ENCODE measurements at regions not wholly inside any gene's neighbourhood (a gene's known extent, or its start where the extent isn't known, plus 50 kb on each side); places are given as distances from the start of the nearest gene placed in this dataset.

DNA sequence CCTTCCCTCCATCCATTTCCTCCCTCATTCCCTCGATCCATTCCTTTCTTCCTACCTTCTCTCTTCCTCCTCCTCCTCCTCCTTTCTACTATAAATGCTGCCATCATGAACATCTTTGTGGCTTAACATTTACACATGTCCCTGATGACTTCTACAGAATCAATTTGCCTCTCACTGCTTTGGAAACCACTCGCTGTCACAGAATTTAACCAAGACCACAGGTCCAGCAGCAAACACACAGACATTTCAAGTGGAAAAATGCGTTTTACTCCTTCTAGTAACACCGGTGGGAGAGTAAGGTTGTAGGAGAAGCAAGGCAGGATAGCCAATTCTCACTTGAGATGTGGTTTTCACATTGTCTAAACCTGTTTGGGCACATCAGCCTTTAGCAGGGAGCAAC is 101.4 kb upstream of the LRIG1 start (continued):
- no peak for TF ChIP-seq RAD21 (IDR thresholded peaks at IDR 0.05)

- Histone ChIP-seq H3K4me1 (ENCODE audit: control insufficient read depth in 4 of 4, insufficient read depth in 4 of 4, low read length in 3 of 4) (peaks cover 0 to 12% (median 4%) of the 10 kb centered on the region in 4 donors), H3K27ac (ENCODE audit: low read depth in 1 of 2, low read length in 2 of 2) (no peak overlapping the region), H3K4me3 (ENCODE audit: low read depth in 1 of 3, low read length in 3 of 3) (no peak overlapping the region), H3K36me3 (ENCODE audit: control insufficient read depth in 4 of 4, insufficient read depth in 3 of 4, low read depth in 1 of 4, low read length in 3 of 4) (no peaks in the 10 kb centered on the region), H3K9ac (ENCODE audit: low read depth in 1 of 2, low read length in 2 of 2) (no peak overlapping the region), H3K27me3 (ENCODE audit: control insufficient read depth in 4 of 4, insufficient read depth in 4 of 4, low read length in 3 of 4) (no peaks in the 10 kb centered on the region), H3K9me3 (ENCODE audit: control insufficient read depth in 4 of 4, low read length in 3 of 4) (no peaks in the 10 kb centered on the region)
- DNase-seq (ENCODE audit: low spot score), result no peak
- whole genome bisulfite sequencing, result 81% methylated on average over 5 of the region's 5 CpGs
- TF ChIP-seq ZBTB33 (IDR thresholded peaks at IDR 0.05) (no peak), YY1 (IDR thresholded peaks at IDR 0.05) (no peak), GABPA (IDR thresholded peaks at IDR 0.05 in 1 of 2, conservative IDR thresholded peaks at IDR 0.05 in 1 of 2) (no peak)
Observed at GRCh38 chr3:66602691-66603090, 101.9 kb upstream of the LRIG1 start.

- no peak for DNase-seq (ENCODE audit: low spot score)
- Histone ChIP-seq H3K9me3 (ENCODE audit: control insufficient read depth in 4 of 4, low read length in 3 of 4) (no peaks in the 10 kb centered on the region), H3K36me3 (ENCODE audit: control insufficient read depth in 4 of 4, insufficient read depth in 3 of 4, low read depth in 1 of 4, low read length in 3 of 4) (no peaks in the 10 kb centered on the region), H3K27ac (ENCODE audit: low read depth in 1 of 2, low read length in 2 of 2) (no peak overlapping the region), H3K4me3 (ENCODE audit: low read depth in 1 of 3, low read length in 3 of 3) (no peak overlapping the region), H3K9ac (ENCODE audit: low read depth in 1 of 2, low read length in 2 of 2) (no peak overlapping the region), H3K4me1 (ENCODE audit: control insufficient read depth in 4 of 4, insufficient read depth in 4 of 4, low read length in 3 of 4) (peaks cover 0 to 7% (median 2%) of the 10 kb centered on the region in 4 donors), H3K27me3 (ENCODE audit: control insufficient read depth in 4 of 4, insufficient read depth in 4 of 4, low read length in 3 of 4) (no peaks in the 10 kb centered on the region)
- WGBS, result 77% methylated on average over 4 of the region's 4 CpGs
- TF ChIP-seq YY1 (IDR thresholded peaks at IDR 0.05) (no peak), TAF1 (conservative IDR thresholded peaks at IDR 0.05) (no peak), JUND (IDR thresholded peaks at IDR 0.05) (no peak), FOXA2 (IDR thresholded peaks at IDR 0.05) (no peak), RXRA (IDR thresholded peaks at IDR 0.05) (no peak), RAD21 (IDR thresholded peaks at IDR 0.05) (no peak), EGR1 (IDR thresholded peaks at IDR 0.05; ENCODE audit: low read depth in 2 of 2) (no peak), GABPA (IDR thresholded peaks at IDR 0.05 in 1 of 2, conservative IDR thresholded peaks at IDR 0.05 in 1 of 2) (no peak), NR2F2 (IDR thresholded peaks at IDR 0.05) (no peak), HNF4A (conservative IDR thresholded peaks at IDR 0.05) (no peak), FOXA1 (IDR thresholded peaks at IDR 0.05) (no peak), HNF4G (IDR thresholded peaks at IDR 0.05) (no peak), SP1 (IDR thresholded peaks at IDR 0.05) (no peak), REST (IDR thresholded peaks at IDR 0.05) (no peak), ZBTB33 (IDR thresholded peaks at IDR 0.05) (no peak), MAX (IDR thresholded peaks at IDR 0.05) (no peak)
- TF ChIP-seq, protein P1, sequence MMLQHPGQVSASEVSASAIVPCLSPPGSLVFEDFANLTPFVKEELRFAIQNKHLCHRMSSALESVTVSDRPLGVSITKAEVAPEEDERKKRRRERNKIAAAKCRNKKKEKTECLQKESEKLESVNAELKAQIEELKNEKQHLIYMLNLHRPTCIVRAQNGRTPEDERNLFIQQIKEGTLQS (IDR thresholded peaks at IDR 0.05), result no peak
- TF ChIP-seq, protein P2, sequence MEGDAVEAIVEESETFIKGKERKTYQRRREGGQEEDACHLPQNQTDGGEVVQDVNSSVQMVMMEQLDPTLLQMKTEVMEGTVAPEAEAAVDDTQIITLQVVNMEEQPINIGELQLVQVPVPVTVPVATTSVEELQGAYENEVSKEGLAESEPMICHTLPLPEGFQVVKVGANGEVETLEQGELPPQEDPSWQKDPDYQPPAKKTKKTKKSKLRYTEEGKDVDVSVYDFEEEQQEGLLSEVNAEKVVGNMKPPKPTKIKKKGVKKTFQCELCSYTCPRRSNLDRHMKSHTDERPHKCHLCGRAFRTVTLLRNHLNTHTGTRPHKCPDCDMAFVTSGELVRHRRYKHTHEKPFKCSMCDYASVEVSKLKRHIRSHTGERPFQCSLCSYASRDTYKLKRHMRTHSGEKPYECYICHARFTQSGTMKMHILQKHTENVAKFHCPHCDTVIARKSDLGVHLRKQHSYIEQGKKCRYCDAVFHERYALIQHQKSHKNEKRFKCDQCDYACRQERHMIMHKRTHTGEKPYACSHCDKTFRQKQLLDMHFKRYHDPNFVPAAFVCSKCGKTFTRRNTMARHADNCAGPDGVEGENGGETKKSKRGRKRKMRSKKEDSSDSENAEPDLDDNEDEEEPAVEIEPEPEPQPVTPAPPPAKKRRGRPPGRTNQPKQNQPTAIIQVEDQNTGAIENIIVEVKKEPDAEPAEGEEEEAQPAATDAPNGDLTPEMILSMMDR (IDR thresholded peaks at IDR 0.05; ENCODE audit: low read depth, low read length, missing input control), result no peak
Observed at GRCh38 chr3:66603151-66603611, 102.4 kb upstream of the LRIG1 start.

Measured in liver (tissue), 8 donors.